ENCODE measurements at regions not wholly inside any gene's neighbourhood (a gene's known extent, or its start where the extent isn't known, plus 50 kb on each side); places are given as distances from the start of the nearest gene placed in this dataset.

- TF ChIP-seq, protein P1, sequence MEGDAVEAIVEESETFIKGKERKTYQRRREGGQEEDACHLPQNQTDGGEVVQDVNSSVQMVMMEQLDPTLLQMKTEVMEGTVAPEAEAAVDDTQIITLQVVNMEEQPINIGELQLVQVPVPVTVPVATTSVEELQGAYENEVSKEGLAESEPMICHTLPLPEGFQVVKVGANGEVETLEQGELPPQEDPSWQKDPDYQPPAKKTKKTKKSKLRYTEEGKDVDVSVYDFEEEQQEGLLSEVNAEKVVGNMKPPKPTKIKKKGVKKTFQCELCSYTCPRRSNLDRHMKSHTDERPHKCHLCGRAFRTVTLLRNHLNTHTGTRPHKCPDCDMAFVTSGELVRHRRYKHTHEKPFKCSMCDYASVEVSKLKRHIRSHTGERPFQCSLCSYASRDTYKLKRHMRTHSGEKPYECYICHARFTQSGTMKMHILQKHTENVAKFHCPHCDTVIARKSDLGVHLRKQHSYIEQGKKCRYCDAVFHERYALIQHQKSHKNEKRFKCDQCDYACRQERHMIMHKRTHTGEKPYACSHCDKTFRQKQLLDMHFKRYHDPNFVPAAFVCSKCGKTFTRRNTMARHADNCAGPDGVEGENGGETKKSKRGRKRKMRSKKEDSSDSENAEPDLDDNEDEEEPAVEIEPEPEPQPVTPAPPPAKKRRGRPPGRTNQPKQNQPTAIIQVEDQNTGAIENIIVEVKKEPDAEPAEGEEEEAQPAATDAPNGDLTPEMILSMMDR (IDR thresholded peaks at IDR 0.05; ENCODE audit: extremely low read depth in 1 of 2, insufficient read depth in 1 of 2, low read depth in 1 of 2, low read length in 2 of 2) = no peak
- TF ChIP-seq POLR2A (IDR thresholded peaks at IDR 0.05; ENCODE audit: low read depth, low read length) (no peak), EZH2 (IDR thresholded peaks at IDR 0.05; ENCODE audit: borderline replicate concordance, low read depth, low read length, severe bottlenecking) (no peak), POLR2AphosphoS5 (IDR thresholded peaks at IDR 0.05; ENCODE audit: insufficient read depth, low read depth, low read length) (no peak), FOS (IDR thresholded peaks at IDR 0.05; ENCODE audit: borderline replicate concordance, insufficient read depth, low read length) (no peak), JUN (IDR thresholded peaks at IDR 0.05; ENCODE audit: borderline replicate concordance, insufficient read depth, insufficient read length, low read depth) (no peak), MYC (IDR thresholded peaks at IDR 0.05; ENCODE audit: low read depth, low read length) (no peak)
- TF ChIP-seq, protein P2, sequence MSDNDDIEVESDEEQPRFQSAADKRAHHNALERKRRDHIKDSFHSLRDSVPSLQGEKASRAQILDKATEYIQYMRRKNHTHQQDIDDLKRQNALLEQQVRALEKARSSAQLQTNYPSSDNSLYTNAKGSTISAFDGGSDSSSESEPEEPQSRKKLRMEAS (IDR thresholded peaks at IDR 0.05; ENCODE audit: insufficient read depth, insufficient read length) = no peak
Observed at GRCh38 chr3:1808590-1808989, 290.1 kb upstream of the CNTN4 start.
